IPS-11a (cell line): ENCODE measurements at regions not wholly inside any gene's neighbourhood (a gene's known extent, or its start where the extent isn't known, plus 50 kb on each side); places are given as distances from the start of the nearest gene placed in this dataset.

Experiments
- H3K4me3 ChIP-seq: one replicate; pipeline ENCODE4 v1.5.1; 2013; ENCODE audit warnings: low read depth, low read length, control low read depth

GRCh38 chr20:60715172-60715571, 536.9 kb upstream of the CDH4 start:
- no peak overlapping the region for H3K4me3 ChIP-seq

DNA sequence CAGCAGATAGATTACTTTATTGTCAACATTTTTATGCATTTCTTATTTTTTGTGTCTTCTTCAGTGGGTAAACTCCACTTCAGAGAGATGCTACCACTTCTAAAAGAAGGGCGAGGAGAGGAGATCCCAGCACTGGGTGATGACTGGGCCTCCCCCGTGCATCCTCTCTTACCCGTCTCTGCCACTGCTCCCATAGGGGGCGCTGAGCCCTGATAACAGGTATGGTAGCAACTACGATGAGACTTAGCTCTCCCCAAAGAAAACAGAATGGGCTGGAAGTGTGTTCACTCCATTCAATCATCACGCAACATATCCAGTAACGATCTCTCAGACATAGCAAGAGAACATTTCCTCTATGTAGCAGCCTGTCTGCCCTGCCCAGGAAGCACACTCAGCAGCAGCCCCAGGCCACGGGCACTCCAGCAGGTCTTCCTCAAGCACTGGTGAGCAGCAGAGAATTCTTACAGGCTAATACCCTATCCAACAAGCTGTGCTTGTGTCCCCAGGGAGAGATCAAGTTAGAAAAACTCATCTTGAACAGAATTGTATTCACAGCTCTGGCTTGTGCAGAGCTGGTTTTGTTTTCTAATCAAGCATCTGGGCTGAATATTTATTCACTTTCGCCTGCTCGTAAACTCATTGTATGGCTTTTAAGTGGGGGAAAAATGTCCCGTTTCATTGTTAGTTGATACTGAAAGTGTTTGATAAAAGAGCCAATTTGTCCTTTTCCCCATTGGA, 533.1 kb upstream of the CDH4 start:
- no peak overlapping the region for H3K4me3 ChIP-seq

- H3K4me3 ChIP-seq = no peak overlapping the region
Observed at GRCh38 chr20:60725311-60725906, 526.7 kb upstream of the CDH4 start.

GRCh38 chr20:60727425-60727824, 524.6 kb upstream of the CDH4 start:
- H3K4me3 ChIP-seq = no peak overlapping the region

GRCh38 chr20:60728705-60729104, 523.4 kb upstream of the CDH4 start:
- H3K4me3 ChIP-seq = no peak overlapping the region

- H3K4me3 ChIP-seq = no peak overlapping the region
Observed at GRCh38 chr20:60729135-60729900, 522.7 kb upstream of the CDH4 start.

- H3K4me3 ChIP-seq = no peak overlapping the region
Observed at GRCh38 chr20:60732322-60732721, 519.7 kb upstream of the CDH4 start.

- no peak overlapping the region for H3K4me3 ChIP-seq
Observed at GRCh38 chr20:60748086-60748485, 504.0 kb upstream of the CDH4 start.

DNA sequence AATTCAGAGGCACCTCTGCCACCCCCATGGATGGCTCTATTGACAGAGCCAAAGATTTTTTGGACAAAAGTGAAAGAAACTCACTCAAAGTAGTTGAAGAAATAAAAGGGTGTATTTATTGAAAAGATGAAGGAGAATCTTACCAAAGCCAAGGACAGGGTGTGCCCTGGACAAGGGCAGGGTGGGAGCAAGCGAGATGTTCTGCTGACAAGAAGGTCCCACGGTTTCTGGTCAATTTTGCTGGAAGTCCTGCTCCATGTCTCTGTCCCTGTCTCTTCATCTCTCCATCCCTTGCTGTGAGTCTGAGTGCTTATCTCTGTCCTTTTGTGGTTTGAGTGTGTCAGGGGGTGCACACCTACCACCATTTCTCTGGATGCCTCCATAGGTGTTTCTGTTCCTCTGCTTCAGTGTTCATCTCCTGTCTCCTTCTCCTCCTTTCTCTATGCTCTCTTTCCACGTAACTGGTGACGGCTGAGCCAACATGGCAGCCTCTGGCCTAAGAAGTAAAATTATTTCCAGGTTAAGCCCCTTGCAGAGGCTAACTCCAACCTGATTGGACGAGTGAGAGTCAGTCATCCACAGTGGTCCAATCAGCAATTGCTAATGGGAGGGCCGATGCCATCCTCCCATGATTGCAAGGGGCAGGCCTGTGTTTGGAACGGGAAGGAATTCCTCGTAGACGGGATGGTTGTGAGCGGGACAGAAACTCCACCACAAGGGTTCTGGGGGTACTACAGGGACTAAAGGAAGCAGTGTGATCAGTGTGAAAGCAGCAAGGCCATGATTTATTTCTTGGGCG, 502.1 kb upstream of the CDH4 start:
- no peak overlapping the region for H3K4me3 ChIP-seq

GRCh38 chr20:60750909-60751308, 501.2 kb upstream of the CDH4 start:
- H3K4me3 ChIP-seq = no peak overlapping the region

DNA sequence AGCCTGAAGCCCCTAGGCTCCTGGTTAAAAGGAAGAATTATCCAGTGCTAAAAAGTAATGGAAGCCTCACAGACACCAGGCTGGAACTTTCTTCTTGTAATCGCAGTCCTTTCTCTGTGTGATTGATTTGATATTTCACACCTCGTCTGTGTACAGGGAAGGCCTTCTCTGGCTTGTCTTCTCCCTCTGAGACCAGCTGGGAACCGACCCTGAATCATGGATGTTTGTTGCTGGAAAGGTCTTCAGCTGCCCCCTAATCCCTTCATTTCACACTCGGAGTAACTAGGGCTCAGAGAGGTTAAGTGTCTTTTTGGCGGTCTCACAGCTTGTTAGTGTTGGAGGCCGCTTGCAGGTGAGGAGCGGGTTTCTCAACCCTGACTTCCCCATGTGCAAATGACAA, 500.2 kb upstream of the CDH4 start:
- H3K4me3 ChIP-seq = no peak overlapping the region

DNA sequence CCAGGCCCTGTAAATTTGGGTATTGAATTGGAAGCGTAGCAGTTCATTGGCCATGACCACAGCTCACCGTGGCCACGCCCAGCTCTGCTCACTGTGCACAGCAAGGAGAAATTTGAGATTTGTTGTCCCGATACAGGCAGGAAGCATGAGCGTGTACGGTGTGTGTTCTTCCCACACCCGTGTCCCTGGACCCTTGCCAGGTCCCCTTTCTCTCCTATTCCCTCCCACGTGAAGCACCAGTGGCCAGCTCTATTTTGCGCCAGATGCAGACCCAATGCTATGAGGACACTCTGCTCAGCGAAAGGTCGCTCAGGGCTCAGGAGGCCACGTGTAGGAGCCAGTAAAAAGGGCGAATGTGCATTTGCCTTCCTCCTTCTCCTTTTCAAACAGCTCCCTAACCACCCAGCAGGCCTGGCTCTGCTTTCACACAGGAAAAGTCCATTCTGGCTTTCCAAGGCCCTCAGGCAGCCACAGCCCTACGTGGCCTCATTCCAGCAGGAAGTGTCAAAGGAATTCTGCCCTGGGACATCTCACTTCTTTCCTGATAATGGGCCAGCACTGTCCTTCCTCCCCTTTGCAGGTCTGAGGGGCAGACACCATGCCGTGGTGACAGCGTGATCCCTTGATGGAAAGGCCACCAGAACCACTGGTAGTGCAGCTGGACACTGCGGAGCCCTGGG, 499.2 kb upstream of the CDH4 start:
- no peak overlapping the region for H3K4me3 ChIP-seq

DNA sequence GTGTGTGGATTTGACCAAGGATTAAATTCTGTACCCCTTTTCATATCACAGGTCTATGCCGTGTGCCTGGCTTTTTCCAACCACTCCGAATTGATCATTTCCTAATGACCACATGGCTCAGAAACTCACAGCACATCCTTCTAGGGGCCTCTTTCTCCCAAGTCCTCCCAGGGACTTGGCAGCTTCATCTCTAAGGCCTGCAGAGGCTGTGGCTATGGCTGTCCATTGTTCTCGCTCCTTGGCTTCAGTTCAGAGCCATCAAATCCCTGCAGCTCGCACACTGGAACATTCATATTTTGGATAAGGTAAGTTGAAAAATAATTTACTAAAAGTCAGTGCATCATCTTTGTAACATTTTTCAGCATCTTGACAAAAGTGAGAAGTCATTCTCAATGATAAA, 497.2 kb upstream of the CDH4 start:
- no peak overlapping the region for H3K4me3 ChIP-seq

DNA sequence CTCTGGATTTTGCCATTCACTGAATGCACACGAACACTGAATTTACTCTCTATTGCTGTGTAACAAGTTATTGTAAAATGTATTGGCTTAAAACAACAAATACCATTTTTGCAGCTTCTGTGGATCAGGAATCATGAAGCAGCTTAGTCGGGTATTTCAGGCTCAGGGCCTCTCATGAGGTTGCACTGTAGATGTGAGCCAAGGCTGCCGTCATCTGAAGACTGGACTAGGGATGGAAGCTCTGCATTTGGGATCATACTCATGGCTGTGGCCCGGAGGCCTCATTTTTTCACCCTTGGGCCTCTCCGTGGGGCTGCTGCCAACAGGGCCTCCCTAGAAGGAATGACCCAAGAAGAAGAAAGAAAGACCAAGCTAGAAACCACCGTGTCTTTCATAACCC, 492.4 kb upstream of the CDH4 start:
- no peak overlapping the region for H3K4me3 ChIP-seq

DNA sequence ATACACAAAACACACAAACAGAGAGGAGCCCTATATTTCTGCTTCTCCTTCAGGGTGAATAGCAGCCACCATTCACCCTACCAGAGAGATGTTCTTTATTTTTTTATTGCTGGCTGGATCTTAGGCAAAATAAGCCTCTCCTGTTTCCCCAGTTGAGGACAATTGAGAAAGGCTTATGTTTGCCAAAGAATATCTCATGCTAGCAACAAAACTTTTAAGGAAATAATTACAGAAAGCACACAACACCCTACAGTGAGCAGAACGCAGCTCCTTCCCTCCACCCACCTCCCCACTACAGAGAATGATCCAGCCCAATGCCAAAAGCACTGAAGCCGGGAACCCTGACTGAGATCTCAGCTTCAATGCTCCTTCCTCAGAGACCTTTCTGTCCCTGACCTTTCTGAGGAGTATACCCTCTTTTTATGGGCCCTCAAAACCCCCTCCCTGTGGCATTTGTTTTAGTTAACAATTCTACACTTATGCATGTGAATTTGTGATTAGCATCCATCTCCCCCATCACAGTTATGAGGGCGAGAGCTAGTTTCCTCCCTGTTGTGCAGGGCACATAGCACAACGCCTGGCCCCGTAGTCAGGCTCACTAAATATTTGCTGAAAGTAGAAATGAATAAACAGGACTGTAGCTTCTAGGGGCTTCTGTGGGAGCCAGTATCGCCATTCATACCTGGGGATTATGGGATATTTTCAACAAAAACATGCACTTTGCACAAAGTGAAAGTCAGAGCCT, 491.6 kb upstream of the CDH4 start:
- no peak overlapping the region for H3K4me3 ChIP-seq

DNA sequence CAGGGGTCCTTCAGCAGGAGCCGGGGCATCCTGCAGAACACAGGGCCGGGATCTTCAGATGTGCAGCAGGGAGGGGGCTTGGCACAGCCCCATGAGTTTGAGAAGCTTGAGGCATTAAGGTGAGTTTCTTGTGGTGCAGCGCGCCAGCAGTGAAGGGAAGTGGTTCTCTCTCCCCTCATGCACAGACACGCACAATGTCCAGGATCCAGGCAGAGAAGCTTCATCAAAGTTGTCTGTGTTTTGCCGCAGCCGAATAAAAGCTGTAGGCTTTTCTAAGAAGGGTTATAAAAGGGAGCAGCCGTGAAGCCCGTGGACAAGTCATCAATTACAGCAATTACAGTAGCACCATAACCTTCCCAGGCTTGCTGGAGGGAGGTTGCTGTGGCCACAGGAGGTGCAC, 491.0 kb upstream of the CDH4 start:
- no peak overlapping the region for H3K4me3 ChIP-seq

DNA sequence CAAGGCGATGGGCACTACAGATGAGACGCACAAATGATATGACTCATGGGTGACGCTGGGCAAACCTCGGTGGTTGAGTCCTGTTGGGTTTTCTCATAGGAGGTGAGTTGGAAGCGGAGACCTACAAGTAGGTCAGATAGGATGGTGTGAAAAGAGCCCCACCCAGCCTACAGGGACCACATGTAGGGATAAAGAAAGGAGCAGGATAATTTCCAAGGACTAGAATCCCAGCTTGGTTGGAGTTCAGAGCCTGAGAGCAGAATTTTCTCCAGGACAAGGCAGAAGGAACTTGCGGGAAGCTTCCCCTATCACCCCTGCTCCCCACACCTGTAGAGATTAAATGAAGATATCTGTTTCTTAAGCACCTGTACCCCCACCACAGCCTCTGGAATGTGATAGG, 489.7 kb upstream of the CDH4 start:
- no peak overlapping the region for H3K4me3 ChIP-seq

DNA sequence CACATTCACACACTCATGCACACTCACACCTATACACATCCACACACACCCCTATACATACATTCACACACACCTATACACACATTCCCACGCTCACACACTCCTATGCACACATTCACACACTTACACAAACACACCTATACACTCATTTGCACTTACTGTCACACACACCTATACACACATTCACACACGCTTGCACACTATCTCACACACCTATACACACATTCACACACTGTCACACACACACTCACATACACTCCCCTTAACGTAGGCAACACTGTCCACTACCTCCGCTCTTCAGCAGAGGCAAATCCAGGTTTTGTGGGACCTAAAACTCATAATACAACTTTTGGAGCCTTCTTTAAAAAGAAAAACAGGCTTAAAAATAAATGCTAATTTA, 487.7 kb upstream of the CDH4 start:
- no peak overlapping the region for H3K4me3 ChIP-seq

DNA sequence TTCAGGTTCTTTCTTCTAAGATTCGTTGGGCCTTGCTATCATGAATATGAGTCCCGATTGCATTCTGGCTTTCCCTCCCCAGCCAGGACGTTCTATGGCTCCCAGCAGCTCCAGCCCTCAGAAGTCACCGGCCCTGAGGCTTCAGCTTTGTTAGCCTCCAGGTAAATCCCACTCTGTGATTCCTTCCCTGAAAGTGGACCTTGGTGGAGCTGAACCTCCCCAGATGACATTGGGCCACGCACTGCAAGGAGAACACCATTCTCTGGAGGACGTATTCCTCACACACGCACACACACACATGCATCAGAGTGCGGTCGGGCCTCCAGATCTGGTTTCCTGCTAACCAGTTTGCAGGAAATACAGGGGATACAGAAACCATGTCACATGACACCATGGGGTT, 487.3 kb upstream of the CDH4 start:
- H3K4me3 ChIP-seq = no peak overlapping the region

GRCh38 chr20:60765821-60766403, 486.1 kb upstream of the CDH4 start:
- no peak overlapping the region for H3K4me3 ChIP-seq
